ENCODE measurements at regions not wholly inside any gene's neighbourhood (a gene's known extent, or its start where the extent isn't known, plus 50 kb on each side); places are given as distances from the start of the nearest gene placed in this dataset.

DNA sequence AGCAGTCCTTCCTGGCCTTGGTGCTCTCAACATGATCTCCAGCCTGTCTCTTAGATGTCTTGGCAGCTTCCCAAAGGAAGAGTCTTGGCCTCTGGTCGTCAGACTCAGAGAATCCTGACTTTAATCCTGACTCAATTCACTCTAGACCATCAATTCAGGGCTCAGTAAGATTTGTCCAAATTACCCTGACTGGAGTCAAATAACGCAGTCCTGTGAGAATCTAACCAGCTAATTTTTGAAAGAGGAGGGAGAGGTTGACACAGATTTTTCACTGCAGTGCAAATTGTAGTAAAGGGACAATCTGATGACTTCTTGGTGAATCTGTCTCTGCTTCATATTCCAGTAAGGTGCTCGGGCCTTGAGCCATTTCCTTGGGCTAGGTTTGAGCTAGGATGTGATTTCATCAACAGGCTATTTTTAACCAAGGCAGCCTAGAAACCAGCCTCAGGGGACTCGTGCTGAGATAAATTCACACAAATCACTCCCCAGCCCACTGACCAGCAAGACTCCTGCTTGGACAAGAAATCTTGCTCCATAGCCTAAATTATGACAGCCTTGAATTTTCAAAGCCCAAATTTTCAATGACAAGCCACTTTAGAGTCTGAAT is 257.4 kb downstream of the ENC1 start:
- H4K8ac ChIP-seq (ENCODE audit: extremely low read depth, insufficient read depth, low read length) = no peak overlapping the region
- no peak overlapping the region for H3K27ac ChIP-seq (ENCODE audit: low read depth, low read length)
- no peak overlapping the region for H3K4me2 ChIP-seq (ENCODE audit: insufficient read depth in 1 of 2, low read depth in 2 of 2, low read length in 2 of 2)
- no peaks in the 10 kb centered on the region for H3K4me1 ChIP-seq (replicated peaks in 1 of 4; ENCODE audit: control insufficient read depth in 3 of 4, insufficient read depth in 4 of 4, low read length in 3 of 4)
- no peak overlapping the region for H3K56ac ChIP-seq (replicated peaks; ENCODE audit: insufficient read length, low read depth, low read length)
- no peaks in the 10 kb centered on the region for H3K23me2 ChIP-seq (ENCODE audit: low read depth, low read length)
- peak overlapping the region; percentile 37; the same call in 1 of the 2 replicates for H2AFZ ChIP-seq (ENCODE audit: low read length)
- DNase-seq (ENCODE audit: low read depth in 1 of 2, low spot score in 2 of 2) = no peak
- no peak overlapping the region for H2BK5ac ChIP-seq (ENCODE audit: low read depth, low read length)
- H2BK15ac ChIP-seq (ENCODE audit: low read length) = no peak overlapping the region
- ChIA-PET POLR2A (ENCODE audit: partially characterized antibody) (no interaction called here), CTCF (ENCODE audit: partially characterized antibody) (interaction anchor here (1.2 kb wide), 1 partner anchor 11 kb away, joined by 3 read pairs; no protein-coding TSS in a partner anchor)
- H2BK20ac ChIP-seq (ENCODE audit: low read length) = no peak overlapping the region
- no peak overlapping the region for H3K14ac ChIP-seq (ENCODE audit: insufficient read length)
- no peak overlapping the region for H4K5ac ChIP-seq (ENCODE audit: insufficient read length, low read depth, low read length)
- H3K9me3 ChIP-seq (ENCODE audit: insufficient read depth in 2 of 2, low read depth in 1 of 2, low read length in 1 of 2) = no peaks in the 10 kb centered on the region
- no peaks in the 10 kb centered on the region for H3K36me3 ChIP-seq (ENCODE audit: control insufficient read depth in 2 of 4, insufficient read depth in 4 of 4, low read length in 3 of 4)
- no peaks in the 10 kb centered on the region for H3K79me2 ChIP-seq (ENCODE audit: control insufficient read depth in 1 of 2, insufficient read depth in 2 of 2, low read length in 2 of 2)
- H2BK120ac ChIP-seq (replicated peaks; ENCODE audit: low read depth, low read length) = no peak overlapping the region
- H3K4ac ChIP-seq (replicated peaks; ENCODE audit: insufficient read length, low read depth, low read length) = no peak overlapping the region
- H4K91ac ChIP-seq (replicated peaks; ENCODE audit: insufficient read length, low read length) = no peak overlapping the region
- no peak overlapping the region for H3K23ac ChIP-seq (ENCODE audit: insufficient read length)
- WGBS, 2 experiments (ENCODE audit: extremely low coverage in 1 of 2, insufficient coverage in 1 of 2, insufficient read length in 1 of 2, insufficient replicate concordance in 2 of 2, low coverage in 1 of 2, low lambda C conversion rate in 2 of 2, missing lambda C conversion rate in 1 of 2) = 88% methylated on average over 4 of the region's 4 CpGs; no CpG with 5 or more reads in 1 of the 2 experiments
- H2AK5ac ChIP-seq (ENCODE audit: low read depth, low read length) = no peak overlapping the region
- TF ChIP-seq POLR2AphosphoS5 (IDR thresholded peaks at IDR 0.05; ENCODE audit: low read depth, low read length) = no peak
- H3K9ac ChIP-seq (replicated peaks in 1 of 4; ENCODE audit: extremely low read depth in 1 of 4, low read depth in 3 of 4, low read length in 3 of 4) = no peak overlapping the region
- no peaks in the 10 kb centered on the region for H3K27me3 ChIP-seq (replicated peaks in 1 of 4; ENCODE audit: control insufficient read depth in 3 of 4, extremely low read depth in 1 of 4, insufficient read depth in 3 of 4, low read length in 3 of 4)
- no peak overlapping the region for H3K4me3 ChIP-seq (ENCODE audit: extremely low read depth in 1 of 4, insufficient read depth in 2 of 4, low read depth in 3 of 4, low read length in 4 of 4)
- no peak overlapping the region for H2BK12ac ChIP-seq (ENCODE audit: low read depth, low read length)
- H3K18ac ChIP-seq (ENCODE audit: extremely low read depth, low read length) = no peak overlapping the region
- FAIRE-seq = no peak
- no peaks in the 10 kb centered on the region for H3K79me1 ChIP-seq (ENCODE audit: low read depth, low read length)
- H4K20me1 ChIP-seq (replicated peaks in 1 of 2; ENCODE audit: control insufficient read depth in 1 of 2, insufficient read depth in 2 of 2, low read length in 2 of 2) = no peaks in the 10 kb centered on the region
